Trophoblast cell (in vitro differentiated cells and primary cell): ENCODE measurements at regions not wholly inside any gene's neighbourhood (a gene's known extent, or its start where the extent isn't known, plus 50 kb on each side); places are given as distances from the start of the nearest gene placed in this dataset.
A peak's percentile ranks its signal among the peaks of the same experiment; 100 is the strongest.

ENCODE experiments used
- DNase-seq, 2 donors: peaks; one replicate each; pipeline ENCODE4 v3.0.0-alpha.2; 2016
- H2AFZ ChIP-seq: 2 replicates; pipeline ENCODE4 v1.6.1; 2013; ENCODE audit warnings: low read length, moderate library complexity, mild to moderate bottlenecking; ENCODE audit not compliant: insufficient read depth, poor library complexity
- H2AK5ac ChIP-seq: 2 replicates; pipeline ENCODE4 v1.6.1; 2013; ENCODE audit warnings: mild to moderate bottlenecking, low read length
- H2BK120ac ChIP-seq: 2 replicates; pipeline ENCODE4 v1.6.1; 2013; ENCODE audit warnings: low read length, mild to moderate bottlenecking, moderate library complexity; ENCODE audit not compliant: insufficient read depth, poor library complexity
- H2BK12ac ChIP-seq: 2 replicates; pipeline ENCODE4 v1.6.1; 2013; ENCODE audit warnings: mild to moderate bottlenecking, low read length, moderate library complexity
- H2BK5ac ChIP-seq: 2 replicates; pipeline ENCODE4 v1.6.1; 2013; ENCODE audit warnings: low read length, low read depth, moderate library complexity, mild to moderate bottlenecking; ENCODE audit not compliant: poor library complexity
- H3K14ac ChIP-seq: 2 replicates; pipeline ENCODE4 v1.6.1; 2013; ENCODE audit warnings: mild to moderate bottlenecking, low read length
- H3K18ac ChIP-seq: 2 replicates; pipeline ENCODE4 v1.6.1; 2013; ENCODE audit warnings: mild to moderate bottlenecking, low read length
- H3K23ac ChIP-seq: 2 replicates; pipeline ENCODE4 v1.6.1; 2013; ENCODE audit warnings: low read length
- H3K27ac ChIP-seq: 2 replicates; pipeline ENCODE4 v1.5.1; 2013; ENCODE audit warnings: low read depth, mild to moderate bottlenecking, inconsistent platforms, low read length, moderate library complexity
- H3K27me3 ChIP-seq: 2 replicates; pipeline ENCODE4 v1.6.1; 2013; ENCODE audit warnings: inconsistent platforms, mild to moderate bottlenecking, low read length, moderate library complexity; ENCODE audit not compliant: insufficient read depth
- H3K36me3 ChIP-seq, 2 experiments: 1 replicate in 1 of 2; 2 replicates in 1 of 2; pipeline ENCODE4 v1.6.1; 2013; ENCODE audit warnings: low read length in 2 of 2, mild to moderate bottlenecking in 2 of 2, moderate library complexity in 1 of 2; ENCODE audit not compliant: insufficient read depth in 2 of 2, control insufficient read depth in 1 of 2
- H3K4ac ChIP-seq: 2 replicates; pipeline ENCODE4 v1.6.1; 2013; ENCODE audit warnings: low read depth, mild to moderate bottlenecking, low read length, moderate library complexity
- H3K4me1 ChIP-seq, 2 experiments: 1 replicate in 1 of 2; 2 replicates in 1 of 2; pipeline ENCODE4 v1.6.1; 2013; ENCODE audit warnings: low read length in 2 of 2, mild to moderate bottlenecking in 2 of 2, moderate library complexity in 1 of 2; ENCODE audit not compliant: insufficient read depth in 2 of 2, control insufficient read depth in 1 of 2
- H3K4me2 ChIP-seq: 2 replicates; pipeline ENCODE4 v1.6.1; 2013; ENCODE audit warnings: inconsistent platforms, mild to moderate bottlenecking, low read length, moderate library complexity
- H3K4me3 ChIP-seq: 2 replicates; pipeline ENCODE4 v1.5.1; 2013; ENCODE audit warnings: mild to moderate bottlenecking, low read depth, low read length, inconsistent platforms
- H3K79me1 ChIP-seq: one replicate; pipeline ENCODE4 v1.6.1; 2013; ENCODE audit warnings: low read length
- H3K79me2 ChIP-seq: 2 replicates; pipeline ENCODE4 v1.6.1; 2013; ENCODE audit warnings: low read length, mild to moderate bottlenecking; ENCODE audit not compliant: control insufficient read depth, insufficient read depth, poor library complexity
- H3K9ac ChIP-seq: 2 replicates; pipeline ENCODE4 v1.6.1; 2013; ENCODE audit warnings: mild to moderate bottlenecking, low read length
- H3K9me3 ChIP-seq: 2 replicates; pipeline ENCODE4 v1.6.1; 2013; ENCODE audit warnings: low read depth, mild to moderate bottlenecking, control low read depth, inconsistent platforms, low read length; ENCODE audit not compliant: insufficient read depth
- H4K12ac ChIP-seq: 2 replicates; pipeline ENCODE4 v1.6.1; 2013; ENCODE audit warnings: low read depth, mild to moderate bottlenecking, low read length, moderate library complexity
- H4K8ac ChIP-seq: 2 replicates; pipeline ENCODE4 v1.6.1; 2013; ENCODE audit warnings: low read depth, mild to moderate bottlenecking, low read length, moderate library complexity
- H4K91ac ChIP-seq: one replicate; pipeline ENCODE4 v1.6.1; 2013; ENCODE audit warnings: low read depth, mild to moderate bottlenecking, low read length, moderate library complexity
- WGBS: extraction: QIAGEN DNeasy Blood & Tissue Kit; methylation state at CpG from one replicate; pipeline ENCODE4 v1.1.7; 2013; ENCODE audit warnings: missing lambda C conversion rate; ENCODE audit not compliant: insufficient read length, insufficient coverage; ENCODE audit errors: extremely low coverage; 5-methylcytosine and 5-hydroxymethylcytosine counted together

- Histone ChIP-seq H3K79me2 (no peaks in the 10 kb centered on the region), H3K14ac (no peak overlapping the region), H4K91ac (no peak overlapping the region), H3K4me2 (no peak overlapping the region), H2AFZ (no peak overlapping the region), H3K4me1 (no peaks in the 10 kb centered on the region), H3K9ac (no peak overlapping the region), H2AK5ac (no peak overlapping the region), H3K27me3 (no peaks in the 10 kb centered on the region), H3K27ac (no peak overlapping the region), H3K4me3 (no peak overlapping the region), H3K18ac (no peak overlapping the region), H3K23ac (no peak overlapping the region), H3K79me1 (no peaks in the 10 kb centered on the region), H3K36me3 (no peaks in the 10 kb centered on the region), H4K8ac (no peak overlapping the region), H2BK12ac (no peak overlapping the region), H3K4ac (no peak overlapping the region), H2BK5ac (no peak overlapping the region), H2BK120ac (no peak overlapping the region), H3K9me3 (no peaks in the 10 kb centered on the region), H4K12ac (no peak overlapping the region)
- WGBS: no CpG with 5 or more reads among the region's 3 CpGs
- peak in 1 of 2 donors; percentile 57 for DNase-seq
Observed at GRCh38 chr9:84154320-84154719, 173.7 kb downstream of the RMI1 start.

GRCh38 chr9:84163052-84163650 lies 177.4 kb downstream of the SLC28A3 start:
- H3K4me1 ChIP-seq: no peaks in the 10 kb centered on the region
- H4K12ac ChIP-seq: no peak overlapping the region
- H3K14ac ChIP-seq: no peak overlapping the region
- no peak overlapping the region for H4K91ac ChIP-seq
- no peaks in the 10 kb centered on the region for H3K9me3 ChIP-seq
- no peak overlapping the region for H3K27ac ChIP-seq
- no CpG with 5 or more reads among the region's 5 CpGs for WGBS
- no peak overlapping the region for H3K23ac ChIP-seq
- H3K36me3 ChIP-seq: no peaks in the 10 kb centered on the region
- no peaks in the 10 kb centered on the region for H3K79me1 ChIP-seq
- H4K8ac ChIP-seq: no peak overlapping the region
- H2AK5ac ChIP-seq: no peak overlapping the region
- no peak overlapping the region for H3K4me2 ChIP-seq
- no peaks in the 10 kb centered on the region for H3K79me2 ChIP-seq
- no peak for DNase-seq
- H2BK12ac ChIP-seq: no peak overlapping the region
- H3K9ac ChIP-seq: no peak overlapping the region
- no peak overlapping the region for H2AFZ ChIP-seq
- H3K4ac ChIP-seq: no peak overlapping the region
- no peaks in the 10 kb centered on the region for H3K27me3 ChIP-seq
- no peak overlapping the region for H2BK120ac ChIP-seq
- no peak overlapping the region for H2BK5ac ChIP-seq
- no peak overlapping the region for H3K4me3 ChIP-seq
- H3K18ac ChIP-seq: no peak overlapping the region

- H3K23ac ChIP-seq: no peak overlapping the region
- no peak overlapping the region for H3K9ac ChIP-seq
- H3K36me3 ChIP-seq: no peaks in the 10 kb centered on the region
- no peak overlapping the region for H3K14ac ChIP-seq
- no peak overlapping the region for H2BK120ac ChIP-seq
- H3K4me1 ChIP-seq: peaks cover 4 to 7% of the 10 kb centered on the region in 2 experiments
- H4K8ac ChIP-seq: no peak overlapping the region
- no CpG with 5 or more reads among the region's 13 CpGs for WGBS
- H3K79me1 ChIP-seq: no peaks in the 10 kb centered on the region
- H2AK5ac ChIP-seq: no peak overlapping the region
- H3K4me2 ChIP-seq: no peak overlapping the region
- no peak for DNase-seq
- H4K12ac ChIP-seq: no peak overlapping the region
- no peaks in the 10 kb centered on the region for H3K79me2 ChIP-seq
- H3K27ac ChIP-seq: no peak overlapping the region
- H3K9me3 ChIP-seq: no peaks in the 10 kb centered on the region
- no peaks in the 10 kb centered on the region for H3K27me3 ChIP-seq
- no peak overlapping the region for H3K4me3 ChIP-seq
- H2BK5ac ChIP-seq: no peak overlapping the region
- no peak overlapping the region for H2AFZ ChIP-seq
- H2BK12ac ChIP-seq: no peak overlapping the region
- no peak overlapping the region for H3K18ac ChIP-seq
- no peak overlapping the region for H3K4ac ChIP-seq
- H4K91ac ChIP-seq: no peak overlapping the region
Observed at GRCh38 chr9:84166891-84167290, 173.7 kb downstream of the SLC28A3 start.

- no peaks in the 10 kb centered on the region for H3K27me3 ChIP-seq
- H3K4ac ChIP-seq: no peak overlapping the region
- no peak overlapping the region for H3K4me3 ChIP-seq
- H3K4me1 ChIP-seq: peaks cover 4 to 7% of the 10 kb centered on the region in 2 experiments
- no peaks in the 10 kb centered on the region for H3K36me3 ChIP-seq
- H2AK5ac ChIP-seq: no peak overlapping the region
- no peaks in the 10 kb centered on the region for H3K9me3 ChIP-seq
- H3K18ac ChIP-seq: no peak overlapping the region
- no peak for DNase-seq
- H4K8ac ChIP-seq: no peak overlapping the region
- no peak overlapping the region for H3K14ac ChIP-seq
- no peaks in the 10 kb centered on the region for H3K79me2 ChIP-seq
- no peak overlapping the region for H3K27ac ChIP-seq
- no peak overlapping the region for H3K23ac ChIP-seq
- no peaks in the 10 kb centered on the region for H3K79me1 ChIP-seq
- H4K91ac ChIP-seq: no peak overlapping the region
- no peak overlapping the region for H2BK12ac ChIP-seq
- no peak overlapping the region for H2AFZ ChIP-seq
- no peak overlapping the region for H2BK120ac ChIP-seq
- H4K12ac ChIP-seq: no peak overlapping the region
- H2BK5ac ChIP-seq: no peak overlapping the region
- no peak overlapping the region for H3K9ac ChIP-seq
- H3K4me2 ChIP-seq: no peak overlapping the region
Observed at GRCh38 chr9:84169240-84169639, 171.3 kb downstream of the SLC28A3 start.
